AG04449 (cell line): ENCODE measurements at regions not wholly inside any gene's neighbourhood (a gene's known extent, or its start where the extent isn't known, plus 50 kb on each side); places are given as distances from the start of the nearest gene placed in this dataset.

Source experiments
- CTCF ChIA-PET: fragments of 350-600 bp; formaldehyde crosslinking; extraction: SDS; loops from one replicate; lab custom pipeline; 2021; ENCODE audit warnings: antibody characterized with exemption; lab: Yijun Ruan, JAX
- POLR2A ChIA-PET: fragments of 400-600, 350-600 bp; formaldehyde crosslinking; extraction: SDS; loops from one replicate; lab custom pipeline; 2020; ENCODE audit warnings: antibody characterized with exemption, inconsistent platforms; lab: Yijun Ruan, JAX
- DNase-seq: peaks from one replicate; pipeline ENCODE4 v3.0.0-alpha.2; 2010; ENCODE audit warnings: low read depth, low spot score
- H3K4me3 ChIP-seq: 2 replicates; pipeline ENCODE4 v1.5.1; 2011; ENCODE audit warnings: low read depth, mild to moderate bottlenecking, control low read depth, low read length
- TF ChIP-seq, protein P1 (sequence below): IDR thresholded peaks from one replicate; pipeline ENCODE4 v1.5.1; 2011; ENCODE audit warnings: mild to moderate bottlenecking, moderate library complexity, low read length, control low read depth, inconsistent platforms; ENCODE audit not compliant: insufficient read depth; ENCODE audit errors: missing control alignments

- no peak for DNase-seq
- ChIA-PET CTCF (no interaction called here), POLR2A (no interaction called here)
- no peak overlapping the region for H3K4me3 ChIP-seq
- TF ChIP-seq, protein P1, sequence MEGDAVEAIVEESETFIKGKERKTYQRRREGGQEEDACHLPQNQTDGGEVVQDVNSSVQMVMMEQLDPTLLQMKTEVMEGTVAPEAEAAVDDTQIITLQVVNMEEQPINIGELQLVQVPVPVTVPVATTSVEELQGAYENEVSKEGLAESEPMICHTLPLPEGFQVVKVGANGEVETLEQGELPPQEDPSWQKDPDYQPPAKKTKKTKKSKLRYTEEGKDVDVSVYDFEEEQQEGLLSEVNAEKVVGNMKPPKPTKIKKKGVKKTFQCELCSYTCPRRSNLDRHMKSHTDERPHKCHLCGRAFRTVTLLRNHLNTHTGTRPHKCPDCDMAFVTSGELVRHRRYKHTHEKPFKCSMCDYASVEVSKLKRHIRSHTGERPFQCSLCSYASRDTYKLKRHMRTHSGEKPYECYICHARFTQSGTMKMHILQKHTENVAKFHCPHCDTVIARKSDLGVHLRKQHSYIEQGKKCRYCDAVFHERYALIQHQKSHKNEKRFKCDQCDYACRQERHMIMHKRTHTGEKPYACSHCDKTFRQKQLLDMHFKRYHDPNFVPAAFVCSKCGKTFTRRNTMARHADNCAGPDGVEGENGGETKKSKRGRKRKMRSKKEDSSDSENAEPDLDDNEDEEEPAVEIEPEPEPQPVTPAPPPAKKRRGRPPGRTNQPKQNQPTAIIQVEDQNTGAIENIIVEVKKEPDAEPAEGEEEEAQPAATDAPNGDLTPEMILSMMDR = no peak
These were observed 402.2 kb downstream of the FOXA2 start for GRCh38 chr20:22182148-22182547.

- DNase-seq = no peak
- ChIA-PET POLR2A (no interaction called here), CTCF (no interaction called here)
These were observed 404.1 kb downstream of the FOXA2 start for GRCh38 chr20:22180244-22180643.

GRCh38 chr20:22160101-22160652 lies 424.2 kb downstream of the FOXA2 start:
- POLR2A ChIA-PET = no interaction called here
- TF ChIP-seq, protein P1 = no peak
- no peak overlapping the region for H3K4me3 ChIP-seq
- DNase-seq = no peak
- CTCF ChIA-PET = no interaction called here

More at GRCh38 chr20:22180244-22180643, 404.1 kb downstream of the FOXA2 start:
- H3K4me3 ChIP-seq = no peak overlapping the region
- TF ChIP-seq, protein P1 = no peak

DNA sequence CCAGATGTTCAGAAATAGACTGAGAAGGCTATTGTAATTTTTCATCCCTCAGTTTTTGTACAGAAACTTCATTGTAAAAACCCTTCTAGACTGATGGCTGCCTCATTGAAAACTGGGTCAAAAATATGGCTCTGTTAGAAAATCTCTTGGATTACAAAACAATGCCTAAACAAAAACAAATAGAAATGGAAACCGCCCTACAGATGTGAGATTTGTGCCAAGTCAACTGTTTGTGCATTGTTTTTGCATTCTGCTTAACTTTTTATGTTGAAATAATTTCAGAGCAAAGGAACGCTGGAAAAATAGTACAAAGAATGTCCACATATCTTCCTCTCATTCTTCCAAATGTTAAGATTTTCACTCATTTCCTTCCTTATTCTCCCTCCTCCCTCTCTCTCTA lies 425.1 kb downstream of the FOXA2 start:
- no peak overlapping the region for H3K4me3 ChIP-seq
- CTCF ChIA-PET = no interaction called here
- DNase-seq = no peak
- POLR2A ChIA-PET = no interaction called here
- TF ChIP-seq, protein P1 = no peak

GRCh38 chr20:22127587-22127986 lies 422.1 kb downstream of the PAX1 start:
- H3K4me3 ChIP-seq = no peak overlapping the region
- DNase-seq = no peak
- CTCF ChIA-PET = no interaction called here
- POLR2A ChIA-PET = no interaction called here
- TF ChIP-seq, protein P1 = no peak

DNA sequence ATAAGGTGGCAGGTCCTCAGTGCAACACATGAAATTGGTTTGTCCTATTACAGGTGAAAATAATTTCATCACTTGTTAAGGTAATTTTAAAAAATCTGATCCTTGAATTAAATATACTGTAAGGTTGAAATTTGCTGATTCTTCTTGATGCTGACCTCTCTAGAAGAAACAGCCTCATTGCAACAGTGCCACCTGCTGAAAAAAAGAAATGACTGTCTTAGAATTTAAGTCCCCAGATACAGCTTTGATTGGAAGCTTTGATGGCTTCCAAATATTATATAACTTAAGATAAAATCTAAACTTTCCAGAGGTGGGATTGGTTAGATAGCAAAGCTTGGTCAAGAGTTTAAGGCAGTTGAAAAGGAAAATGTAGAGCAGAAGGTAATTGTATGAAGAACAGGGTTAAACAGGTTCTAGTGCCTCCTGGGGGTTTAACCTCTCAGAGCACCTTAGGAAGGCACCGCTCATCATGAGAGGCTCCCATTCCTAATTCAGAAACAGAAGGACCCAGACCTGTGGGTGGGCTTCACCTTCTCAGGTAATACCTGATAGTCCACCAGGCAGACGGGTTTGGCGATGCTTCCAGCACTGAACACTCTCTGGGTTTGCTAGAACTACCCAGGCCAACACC lies 401.0 kb downstream of the PAX1 start:
- no peak for DNase-seq
- POLR2A ChIA-PET = no interaction called here
- H3K4me3 ChIP-seq = no peak overlapping the region
- CTCF ChIA-PET = no interaction called here
- TF ChIP-seq, protein P1 = no peak
